CD14-positive monocyte (primary cell): ENCODE measurements at regions not wholly inside any gene's neighbourhood (a gene's known extent, or its start where the extent isn't known, plus 50 kb on each side); places are given as distances from the start of the nearest gene placed in this dataset.
A peak's percentile ranks its signal among the peaks of the same experiment; 100 is the strongest.

Experiments used
- DNase-seq, 3 donors: peaks; one replicate each; pipeline ENCODE4 v3.0.0-alpha.2; 2011 to 2022
- H2AFZ ChIP-seq: 2 replicates; pipeline ENCODE4 v1.6.0; 2012; ENCODE audit warnings: mild to moderate bottlenecking, low read depth, low read length, inconsistent platforms; ENCODE audit not compliant: insufficient read depth, poor library complexity, severe bottlenecking
- H3K27ac ChIP-seq, 2 donors: 1 replicate in 1 of 2; 2 replicates in 1 of 2; pipeline ENCODE4 v1.5.1; 2012 to 2013; ENCODE audit warnings: low read length in 2 of 2, control low read depth in 1 of 2, inconsistent platforms in 1 of 2, low read depth in 1 of 2, mild to moderate bottlenecking in 1 of 2
- H3K27me3 ChIP-seq, 2 donors: one replicate each; pipeline versions ENCODE4 v1.6.0 to v1.6.1; 2011 to 2013; ENCODE audit warnings: low read length in 2 of 2; ENCODE audit not compliant: control insufficient read depth in 2 of 2, insufficient read depth in 2 of 2
- H3K36me3 ChIP-seq, 2 donors: replicated peaks in 1 of 2; 1 replicate in 1 of 2; 2 replicates in 1 of 2; pipeline versions ENCODE4 v1.5.1 to v1.6.1; 2012 to 2013; ENCODE audit warnings: low read length in 2 of 2, control low read depth in 1 of 2, inconsistent platforms in 1 of 2, mild to moderate bottlenecking in 1 of 2; ENCODE audit not compliant: insufficient read depth in 2 of 2, control insufficient read depth in 1 of 2
- H3K4me1 ChIP-seq, 2 donors: 1 replicate in 1 of 2; 2 replicates in 1 of 2; pipeline versions ENCODE4 v1.5.1 to v1.6.1; 2012 to 2013; ENCODE audit warnings: low read length in 2 of 2, control low read depth in 1 of 2, inconsistent platforms in 1 of 2, mild to moderate bottlenecking in 1 of 2, moderate library complexity in 1 of 2; ENCODE audit not compliant: insufficient read depth in 2 of 2, control insufficient read depth in 1 of 2
- H3K4me2 ChIP-seq: replicated peaks from 2 replicates; pipeline ENCODE3; 2012; ENCODE audit warnings: low read length, moderate library complexity, mild to moderate bottlenecking; ENCODE audit not compliant: poor library complexity, severe bottlenecking; ENCODE audit errors: extremely low read depth
- H3K4me3 ChIP-seq, 3 experiments: fragments of 200-600 bp in 1 of 3; sonication (generic) in 1 of 3; replicated peaks in 1 of 3; 1 replicate in 2 of 3; 2 replicates in 1 of 3; pipeline ENCODE4 v1.5.1; 2011 to 2013; ENCODE audit warnings: low read length in 3 of 3, mild to moderate bottlenecking in 3 of 3, control low read depth in 2 of 3, low read depth in 2 of 3, inconsistent platforms in 1 of 3, moderate library complexity in 1 of 3
- H3K79me2 ChIP-seq: 2 replicates; pipeline ENCODE4 v1.6.0; 2012; ENCODE audit warnings: mild to moderate bottlenecking, control low read depth, inconsistent platforms, low read length, moderate library complexity; ENCODE audit not compliant: insufficient read depth
- H3K9ac ChIP-seq: 2 replicates; pipeline ENCODE4 v1.6.0; 2017; ENCODE audit warnings: low read length, mild to moderate bottlenecking; ENCODE audit not compliant: insufficient read depth, poor library complexity, severe bottlenecking
- H3K9me3 ChIP-seq, 2 donors: replicated peaks in 1 of 2; 1 replicate in 1 of 2; 2 replicates in 1 of 2; pipeline versions ENCODE4 v1.5.1 to v1.6.1; 2012 to 2013; ENCODE audit warnings: low read length in 2 of 2, control low read depth in 1 of 2; ENCODE audit not compliant: control insufficient read depth in 1 of 2, insufficient read depth in 1 of 2
- H4K20me1 ChIP-seq: 2 replicates; pipeline ENCODE4 v1.6.0; 2012; ENCODE audit warnings: mild to moderate bottlenecking, low read length, control low read depth, moderate library complexity; ENCODE audit not compliant: insufficient read depth
- H3K27ac Mint-ChIP-seq, 7 donors: one replicate each; pipeline ENCODE4 v1.8.0; 2020; ENCODE audit warnings: mild to moderate bottlenecking in 7 of 7, mixed read lengths in 7 of 7, moderate library complexity in 6 of 7, inconsistent platforms in 2 of 7
- H3K27me3 Mint-ChIP-seq, 3 donors: one replicate each; pipeline ENCODE4 v1.8.0; 2021 to 2022; ENCODE audit warnings: low read depth in 3 of 3, mild to moderate bottlenecking in 3 of 3, mixed read lengths in 3 of 3, moderate library complexity in 3 of 3, inconsistent platforms in 1 of 3
- H3K36me3 Mint-ChIP-seq, 2 donors: one replicate each; pipeline ENCODE4 v1.8.0; 2020; ENCODE audit warnings: mixed read lengths in 2 of 2, inconsistent platforms in 1 of 2, mild to moderate bottlenecking in 1 of 2
- H3K4me1 Mint-ChIP-seq: one replicate; pipeline ENCODE4 v1.8.0; 2020; ENCODE audit warnings: mild to moderate bottlenecking, mixed read lengths
- H3K4me3 Mint-ChIP-seq, 2 donors: one replicate each; pipeline ENCODE4 v1.8.0; 2020; ENCODE audit warnings: mild to moderate bottlenecking in 2 of 2, mixed read lengths in 2 of 2, moderate library complexity in 1 of 2
- H3K9me3 Mint-ChIP-seq, 7 donors: one replicate each; pipeline ENCODE4 v1.8.0; 2020 to 2022; ENCODE audit warnings: mixed read lengths in 7 of 7, mild to moderate bottlenecking in 6 of 7, moderate library complexity in 6 of 7, inconsistent platforms in 2 of 7
- WGBS: methylation state at CpG from one replicate; pipeline ENCODE4 v1.1.5; 2013; ENCODE audit warnings: missing lambda C conversion rate; ENCODE audit not compliant: insufficient coverage; 5-methylcytosine and 5-hydroxymethylcytosine counted together
- intact Hi-C, 2 donors: fragments of 100-400 bp; cut with micrococcal nuclease; formaldehyde crosslinking; loops; one replicate each; pipeline versions ENCODE4 v1.15.0 to v1.15.1; 2023
- TF ChIP-seq, protein P1 (sequence below): fragments of 200-600 bp; IDR thresholded peaks from one replicate; pipeline ENCODE4 v1.8.0; 2022; ENCODE audit warnings: antibody characterized with exemption, mild to moderate bottlenecking

DNA sequence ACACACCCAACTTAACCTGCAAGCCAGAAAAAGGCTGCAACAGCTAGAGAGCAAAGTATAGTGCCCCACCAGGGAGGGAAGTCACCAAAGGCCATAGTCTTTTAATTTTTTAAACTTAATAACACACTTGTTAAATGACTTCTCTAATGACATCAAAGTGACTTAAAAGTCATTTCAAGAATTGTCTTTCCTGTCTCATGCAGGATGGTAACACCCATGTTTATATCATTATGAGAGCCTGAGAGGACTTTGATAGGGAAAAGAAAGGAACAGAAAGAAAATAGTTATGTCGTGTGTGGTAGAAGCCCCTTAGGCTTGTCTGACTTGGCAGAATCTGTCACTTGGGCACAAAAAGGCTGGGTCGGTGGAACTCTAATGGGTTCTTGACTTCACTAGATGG lies 57.9 kb upstream of the C2CD4B start:
- Histone ChIP-seq H3K27ac (no peak overlapping the region), H3K4me3 (no peak overlapping the region), H3K9ac (no peak overlapping the region), H3K36me3 (no peaks in the 10 kb centered on the region), H3K4me2 (no peak overlapping the region), H4K20me1 (no peaks in the 10 kb centered on the region), H2AFZ (no peak overlapping the region), H3K79me2 (no peaks in the 10 kb centered on the region), H3K4me1 (no peaks in the 10 kb centered on the region), H3K27me3 (no peaks in the 10 kb centered on the region), H3K9me3 (peaks cover 10 to 20% of the 10 kb centered on the region in 2 donors)
- peaks cover 5 to 12% (median 7%) of the 10 kb centered on the region in 3 donors for H3K27me3 Mint-ChIP-seq
- no peaks in the 10 kb centered on the region for H3K36me3 Mint-ChIP-seq
- 82% methylated on average over 2 of the region's 2 CpGs for WGBS
- no peak for DNase-seq
- intact Hi-C loops, result no loop called here
- H3K4me3 Mint-ChIP-seq, result no peak overlapping the region
- peaks cover 12 to 34% (median 19%) of the 10 kb centered on the region in 7 donors for H3K9me3 Mint-ChIP-seq
- H3K27ac Mint-ChIP-seq, result peak overlapping the region in 1 of 7 donors; percentile 73
- TF ChIP-seq, protein P1, sequence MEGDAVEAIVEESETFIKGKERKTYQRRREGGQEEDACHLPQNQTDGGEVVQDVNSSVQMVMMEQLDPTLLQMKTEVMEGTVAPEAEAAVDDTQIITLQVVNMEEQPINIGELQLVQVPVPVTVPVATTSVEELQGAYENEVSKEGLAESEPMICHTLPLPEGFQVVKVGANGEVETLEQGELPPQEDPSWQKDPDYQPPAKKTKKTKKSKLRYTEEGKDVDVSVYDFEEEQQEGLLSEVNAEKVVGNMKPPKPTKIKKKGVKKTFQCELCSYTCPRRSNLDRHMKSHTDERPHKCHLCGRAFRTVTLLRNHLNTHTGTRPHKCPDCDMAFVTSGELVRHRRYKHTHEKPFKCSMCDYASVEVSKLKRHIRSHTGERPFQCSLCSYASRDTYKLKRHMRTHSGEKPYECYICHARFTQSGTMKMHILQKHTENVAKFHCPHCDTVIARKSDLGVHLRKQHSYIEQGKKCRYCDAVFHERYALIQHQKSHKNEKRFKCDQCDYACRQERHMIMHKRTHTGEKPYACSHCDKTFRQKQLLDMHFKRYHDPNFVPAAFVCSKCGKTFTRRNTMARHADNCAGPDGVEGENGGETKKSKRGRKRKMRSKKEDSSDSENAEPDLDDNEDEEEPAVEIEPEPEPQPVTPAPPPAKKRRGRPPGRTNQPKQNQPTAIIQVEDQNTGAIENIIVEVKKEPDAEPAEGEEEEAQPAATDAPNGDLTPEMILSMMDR, result no peak
- no peaks in the 10 kb centered on the region for H3K4me1 Mint-ChIP-seq

- 100% methylated on average over 1 of the region's 1 CpG for WGBS
- H3K9ac ChIP-seq, result no peak overlapping the region
Observed at GRCh38 chr15:62228604-62229003, 63.5 kb upstream of the C2CD4B start.

More at GRCh38 chr15:62228604-62229003, 63.5 kb upstream of the C2CD4B start:
- Histone ChIP-seq H3K27ac (no peak overlapping the region), H3K4me2 (no peak overlapping the region), H3K27me3 (peaks cover 0 to 2% of the 10 kb centered on the region in 2 donors), H3K79me2 (no peaks in the 10 kb centered on the region), H3K36me3 (no peaks in the 10 kb centered on the region), H2AFZ (no peak overlapping the region), H3K4me1 (no peaks in the 10 kb centered on the region), H3K9me3 (peaks cover 0 to 10% of the 10 kb centered on the region in 2 donors), H4K20me1 (no peaks in the 10 kb centered on the region), H3K4me3 (no peak overlapping the region)
- intact Hi-C loops, result no loop called here
- TF ChIP-seq, protein P1, result no peak
- Mint-ChIP-seq H3K4me3 (no peak overlapping the region), H3K4me1 (no peaks in the 10 kb centered on the region), H3K36me3 (no peaks in the 10 kb centered on the region), H3K27ac (no peak overlapping the region), H3K9me3 (peaks cover 7 to 19% (median 12%) of the 10 kb centered on the region in 7 donors), H3K27me3 (peaks cover 3 to 15% (median 12%) of the 10 kb centered on the region in 3 donors)
- DNase-seq, result no peak
